NCI-H146 (cell line): ENCODE measurements at regions not wholly inside any gene's neighbourhood (a gene's known extent, or its start where the extent isn't known, plus 50 kb on each side); places are given as distances from the start of the nearest gene placed in this dataset.
A peak's percentile ranks its signal among the peaks of the same experiment; 100 is the strongest.

ENCODE experiments used
- DNase-seq: peaks from one replicate; lab custom pipeline; 2025; lab: John Stamatoyannopoulos, UW

DNA sequence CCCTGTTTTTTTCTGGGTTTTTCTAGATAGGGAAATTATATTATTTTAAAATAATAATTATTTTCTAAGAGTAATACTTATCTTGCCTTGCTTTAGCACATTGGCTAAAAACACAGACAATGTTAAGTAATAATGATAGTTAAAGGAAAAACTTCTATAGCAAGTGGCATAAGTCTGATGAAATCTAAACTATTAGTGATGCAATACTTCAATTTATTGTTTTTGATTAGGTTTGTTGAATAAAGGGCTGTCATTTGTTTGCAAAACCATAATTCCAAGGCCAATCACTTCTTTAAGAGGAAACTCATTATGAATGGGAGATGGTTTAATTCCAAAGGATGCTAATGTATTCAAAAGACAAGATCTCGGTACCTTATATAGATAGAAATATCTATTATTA is 293.8 kb upstream of the FBXL7 start:
- DNase-seq, result no peak

DNA sequence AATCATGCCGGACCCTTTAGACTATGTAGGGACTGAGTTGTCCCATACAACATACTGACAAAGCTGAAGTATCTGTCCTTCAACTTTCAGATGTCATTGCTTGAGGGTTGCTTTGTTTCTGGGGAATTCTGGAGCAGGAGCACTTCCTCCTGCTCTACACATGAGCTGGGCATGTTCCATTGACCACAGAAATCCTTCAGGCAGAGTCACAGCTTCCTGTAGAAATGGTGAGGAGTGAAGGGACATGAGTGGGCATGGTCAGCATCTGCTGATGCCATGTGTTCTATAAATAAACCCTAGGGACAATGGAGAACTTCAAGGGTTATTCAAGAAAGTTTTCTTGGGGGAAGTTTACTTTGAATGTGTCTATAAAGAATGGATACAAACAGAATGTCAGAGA is 296.6 kb upstream of the FBXL7 start:
- DNase-seq, result no peak

DNA sequence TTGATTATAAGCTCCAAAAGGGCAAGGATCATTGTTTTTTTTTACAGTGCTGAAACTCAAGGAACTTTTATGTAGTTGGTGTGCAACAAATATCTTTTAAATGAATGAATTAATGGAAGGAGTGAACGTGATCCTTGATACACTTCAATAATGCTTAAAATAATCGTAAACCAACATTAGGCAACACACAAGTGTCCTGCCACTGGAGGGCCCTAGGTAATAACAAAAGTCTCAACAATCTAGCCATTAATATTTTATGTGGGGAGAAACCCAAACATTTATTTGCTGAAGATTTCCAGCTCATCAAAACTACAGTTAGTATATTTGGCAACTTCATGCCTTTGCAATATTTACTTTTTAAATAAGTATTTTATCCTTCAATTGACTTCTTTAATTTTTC is 309.0 kb upstream of the FBXL7 start:
- DNase-seq, result no peak

DNA sequence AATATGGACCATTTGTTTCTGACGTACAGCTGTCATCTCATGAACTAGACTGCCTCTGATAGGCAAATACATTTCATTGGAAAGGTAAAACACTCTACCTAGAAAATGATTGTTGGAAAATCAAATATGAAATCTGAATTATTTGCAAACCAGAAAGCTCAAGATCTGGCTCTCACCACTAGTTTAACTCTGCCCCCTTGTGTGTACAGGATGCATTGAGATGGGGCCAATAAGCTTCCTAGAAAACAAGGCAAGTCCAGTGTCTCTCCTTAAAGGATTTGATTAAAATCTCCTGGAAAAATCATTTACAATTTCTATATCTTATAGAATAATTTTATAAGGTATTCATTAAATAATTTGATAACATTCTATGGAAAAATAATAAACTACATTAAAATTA is 311.9 kb upstream of the ANKH start:
- DNase-seq, result no peak

DNA sequence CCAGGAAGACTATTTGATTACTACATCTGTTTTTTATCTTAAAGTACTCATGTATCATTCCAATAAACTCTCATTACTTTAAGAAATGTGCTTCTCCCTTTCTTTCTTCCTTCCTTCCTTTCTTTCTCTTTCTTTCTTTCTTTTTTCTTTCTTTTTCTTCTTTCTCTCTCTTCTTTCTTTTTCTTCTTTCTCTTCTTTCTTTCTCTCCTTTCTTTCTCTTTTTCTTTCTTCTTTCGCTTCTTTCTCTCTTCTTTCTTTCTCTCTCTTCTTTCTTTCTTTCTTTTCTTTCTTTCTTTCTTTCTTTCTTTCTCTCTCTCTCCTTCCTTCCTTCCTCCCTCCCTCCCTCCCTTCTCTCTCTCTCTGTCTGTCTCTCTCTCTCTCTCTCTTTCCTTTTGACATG is 298.6 kb upstream of the ANKH start:
- DNase-seq, result no peak

DNA sequence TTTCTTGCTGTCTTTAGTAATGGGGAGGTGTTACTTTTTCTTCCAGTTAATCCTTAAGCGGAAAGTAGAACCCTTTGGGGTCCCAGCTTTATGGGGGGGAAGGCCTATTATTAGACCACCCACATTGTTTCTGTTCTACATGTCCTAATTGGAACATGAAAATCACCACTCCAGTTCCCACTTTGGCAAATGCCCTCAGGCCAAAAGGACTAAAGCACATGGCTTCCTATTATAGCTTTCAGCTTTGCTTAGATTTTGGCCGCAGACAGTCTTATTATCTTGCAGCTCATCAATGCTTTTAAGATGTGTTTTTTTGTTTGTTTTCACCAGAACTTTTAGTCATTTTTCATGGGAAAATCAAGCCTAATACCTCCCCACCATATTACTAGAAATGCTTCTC is 296.8 kb upstream of the ANKH start:
- DNase-seq, result no peak

DNA sequence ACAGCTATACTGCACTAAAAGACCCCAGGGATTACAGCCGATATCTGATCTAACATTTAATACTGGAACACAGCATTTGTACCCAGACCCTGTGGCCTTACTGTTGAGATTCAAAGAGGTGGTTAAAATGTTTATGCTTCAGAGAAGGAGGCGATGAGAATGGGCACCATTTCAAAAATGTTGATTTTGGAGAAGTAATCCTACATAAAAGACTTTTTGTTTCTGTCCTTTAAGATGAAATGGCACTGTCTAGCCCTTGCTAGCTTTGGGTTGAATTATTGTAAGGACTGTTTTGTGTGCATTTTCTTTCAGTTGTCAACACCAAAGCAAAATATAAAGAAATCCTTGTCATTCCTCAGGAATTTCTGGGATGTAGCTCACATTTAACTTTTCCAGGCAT is 288.5 kb upstream of the ANKH start:
- no peak for DNase-seq

DNA sequence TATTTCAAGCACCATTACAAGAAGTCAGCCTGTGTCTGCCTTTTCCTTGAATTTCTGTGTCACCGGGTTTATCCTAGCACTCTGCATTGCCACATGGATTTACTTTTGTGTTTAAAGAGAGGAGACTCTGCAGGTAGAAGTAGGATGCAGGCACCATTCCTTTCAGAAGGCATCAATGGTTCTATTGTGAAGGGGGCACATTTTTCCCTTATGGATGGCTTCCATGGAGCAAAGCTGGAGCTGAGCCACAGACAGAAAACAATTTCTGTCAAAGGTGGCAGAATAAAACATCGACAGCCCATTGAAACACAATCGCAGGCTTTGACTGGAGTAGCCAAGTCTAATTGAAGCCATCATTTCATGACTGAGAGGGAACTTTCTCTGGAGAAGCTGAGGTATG is 288.0 kb upstream of the ANKH start:
- DNase-seq, result no peak

DNA sequence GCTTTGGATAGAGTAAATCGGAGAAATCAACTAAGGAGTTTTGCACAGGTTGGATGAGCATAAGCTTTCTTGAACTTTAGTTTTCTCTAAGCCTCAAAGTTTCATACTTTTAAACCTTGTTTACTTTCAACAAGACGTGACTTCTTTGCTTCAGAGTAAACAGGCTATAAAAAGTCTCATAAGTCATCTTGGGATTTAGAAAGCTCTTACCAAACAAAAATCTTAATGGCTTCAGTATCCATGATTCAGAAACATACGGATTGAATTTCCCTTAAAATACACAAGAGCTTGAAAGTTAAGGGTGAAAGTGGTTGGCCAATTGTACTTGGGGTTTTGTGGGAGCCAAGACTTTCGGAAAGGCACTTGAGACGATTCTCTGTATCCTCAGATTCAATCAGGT is 270.9 kb upstream of the ANKH start:
- DNase-seq, result no peak

DNA sequence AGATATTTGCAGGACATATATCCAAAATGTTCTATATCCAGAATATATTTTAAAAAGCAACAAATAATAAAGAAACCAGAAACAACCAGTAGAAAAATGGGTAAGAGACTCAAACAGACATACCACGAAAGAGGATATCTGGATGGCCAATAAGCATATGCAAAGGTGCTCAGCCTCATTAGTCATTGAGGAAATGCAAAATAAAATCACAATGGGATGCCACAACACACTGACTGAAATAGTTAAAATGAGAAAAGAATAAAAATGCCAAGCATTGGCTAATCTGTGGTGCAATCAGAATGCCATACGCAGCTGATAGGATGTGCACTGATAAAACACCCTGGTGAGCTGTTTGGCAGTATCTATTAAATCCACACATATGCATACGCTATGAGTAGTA is 265.8 kb upstream of the ANKH start:
- no peak for DNase-seq

DNA sequence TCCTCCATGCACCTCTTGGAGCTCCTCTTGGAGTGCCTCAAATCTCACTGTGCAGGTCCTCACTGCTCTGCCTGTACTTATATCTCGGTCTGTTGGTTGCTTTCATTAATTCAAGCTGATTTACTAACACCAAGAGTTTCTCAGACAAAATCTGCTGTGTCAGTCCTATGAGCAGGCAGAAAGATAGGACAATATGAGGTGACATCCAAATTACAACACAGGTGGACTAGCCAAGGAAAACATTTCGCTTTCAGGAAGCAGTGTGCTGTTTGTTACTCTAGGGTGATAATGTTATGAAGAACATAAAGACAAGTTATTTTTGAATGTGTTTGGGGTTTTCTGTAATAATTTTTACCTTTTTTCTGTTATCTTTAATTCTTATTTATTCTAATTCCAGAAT is 264.1 kb upstream of the ANKH start:
- DNase-seq, result no peak

DNA sequence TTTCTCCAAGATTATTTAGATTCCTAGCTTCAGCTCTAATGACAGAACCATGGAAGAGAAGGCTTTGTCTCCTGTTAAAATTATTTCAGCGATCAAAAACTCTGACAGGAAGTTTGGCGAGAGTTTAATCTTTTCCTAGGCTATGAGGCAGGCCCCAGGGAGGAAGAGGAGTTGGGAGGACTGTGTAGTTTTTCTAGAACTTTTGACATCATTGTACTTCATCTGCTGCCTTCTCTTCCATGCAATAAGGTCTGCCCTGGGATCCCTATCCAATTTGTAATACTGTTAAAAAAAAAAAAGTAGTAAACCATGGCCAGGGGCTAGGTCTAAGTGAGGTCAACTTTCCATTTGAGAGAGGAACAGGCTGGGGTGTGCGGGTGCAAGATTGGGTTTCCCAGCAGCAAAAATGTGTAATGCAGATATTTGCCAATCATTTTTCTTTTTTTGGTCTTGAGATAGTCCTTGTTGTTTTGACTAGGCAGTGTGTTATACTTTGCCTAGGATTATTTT is 261.9 kb upstream of the ANKH start:
- no peak for DNase-seq

DNA sequence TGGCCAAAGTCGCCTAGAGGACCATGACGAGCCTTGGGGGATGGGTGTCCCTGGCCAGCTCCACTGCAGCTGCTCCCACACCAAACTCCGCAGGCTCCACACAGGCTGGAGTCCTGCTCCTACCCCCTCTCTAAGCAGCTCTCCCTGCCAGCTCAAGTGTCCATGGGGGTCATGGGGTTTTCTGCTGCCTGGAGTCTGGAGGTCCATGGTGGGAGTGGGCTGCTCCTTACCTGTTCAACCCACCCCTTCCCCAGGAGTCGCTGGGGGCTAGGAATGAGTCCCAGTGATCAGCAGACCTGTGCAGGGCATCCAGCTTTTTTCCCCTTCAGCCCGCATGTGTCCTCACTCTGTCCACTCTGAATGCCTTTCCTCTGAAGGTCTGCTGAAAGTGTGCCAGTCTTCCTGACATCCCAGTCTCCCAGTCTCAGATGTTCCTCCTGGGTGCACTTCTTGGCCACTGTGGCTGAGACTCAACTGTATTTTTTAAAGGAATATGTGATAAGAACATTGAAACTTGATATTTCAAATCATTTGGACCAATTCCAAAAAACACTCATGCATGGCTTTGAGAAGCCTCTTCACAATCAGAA is 261.3 kb upstream of the ANKH start:
- DNase-seq, result no peak

DNA sequence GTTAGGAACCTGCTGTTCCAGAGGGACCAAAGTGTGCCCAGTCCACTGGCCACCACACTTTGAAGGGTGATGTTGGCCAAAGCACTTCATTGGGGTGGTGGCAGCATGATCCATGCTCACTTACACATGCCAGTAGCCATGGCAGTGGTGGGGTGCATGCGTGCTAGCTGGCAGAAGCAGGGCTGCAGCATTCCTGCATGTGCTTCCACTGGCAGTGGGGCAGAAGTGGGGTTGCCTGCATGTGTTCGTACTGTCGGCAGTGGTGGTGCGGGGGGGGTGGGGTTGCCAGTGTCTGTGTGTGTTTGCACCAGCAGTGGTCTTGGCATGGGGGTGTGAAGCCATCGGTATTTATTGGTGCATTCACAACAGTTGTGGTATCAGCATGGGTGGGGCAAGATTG is 260.3 kb upstream of the ANKH start:
- DNase-seq, result no peak

DNA sequence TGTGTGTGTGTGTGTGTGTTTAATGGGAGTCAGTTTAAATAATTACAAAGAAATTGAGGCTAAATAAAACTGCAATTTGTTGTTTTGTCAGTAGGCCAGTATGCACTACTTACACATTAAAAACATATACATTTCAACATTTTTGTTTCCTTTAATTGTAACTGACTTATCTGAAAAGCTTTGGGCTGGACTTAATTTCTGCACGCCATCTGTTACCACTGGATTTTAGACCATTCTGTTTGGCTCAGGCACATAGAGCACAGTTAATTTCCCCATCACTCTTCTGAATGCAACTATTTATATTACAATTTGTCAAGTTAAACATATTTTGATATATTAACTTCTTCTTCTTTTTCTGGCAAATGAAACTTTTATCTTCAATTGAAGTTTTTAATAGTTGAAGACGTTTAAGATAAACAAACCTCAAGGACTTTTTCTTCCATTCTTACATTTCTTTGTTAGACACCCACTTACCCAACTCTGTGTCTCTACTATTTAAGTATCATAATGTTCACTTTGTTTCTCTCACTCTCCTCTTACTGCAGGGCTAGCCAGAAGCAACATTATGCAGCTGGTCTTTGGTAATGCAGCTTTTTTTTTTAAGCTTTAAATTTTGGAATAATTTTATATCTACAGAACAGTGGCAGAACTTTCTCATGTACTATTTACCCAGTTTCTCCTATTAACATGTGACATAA is 253.4 kb upstream of the ANKH start:
- no peak for DNase-seq

DNA sequence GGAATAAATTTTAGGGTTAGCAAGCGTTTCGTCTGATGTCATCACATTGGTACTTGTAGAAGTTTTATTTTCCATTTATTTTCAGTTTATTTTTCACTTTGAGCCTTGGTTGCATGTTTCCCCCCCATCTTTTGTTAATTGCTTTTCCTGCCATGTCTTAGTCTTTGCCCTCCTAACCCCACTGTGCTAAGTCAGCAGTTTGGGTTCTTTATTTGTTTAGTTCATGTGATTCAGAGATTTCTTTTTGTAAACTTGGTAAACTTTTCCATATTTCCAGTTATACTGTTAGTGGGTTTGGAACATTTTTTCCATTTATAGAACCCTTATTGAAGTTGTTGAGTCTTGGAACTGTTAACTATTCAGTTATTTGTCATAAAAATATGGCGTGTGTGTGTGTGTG is 252.9 kb upstream of the ANKH start:
- no peak for DNase-seq

DNA sequence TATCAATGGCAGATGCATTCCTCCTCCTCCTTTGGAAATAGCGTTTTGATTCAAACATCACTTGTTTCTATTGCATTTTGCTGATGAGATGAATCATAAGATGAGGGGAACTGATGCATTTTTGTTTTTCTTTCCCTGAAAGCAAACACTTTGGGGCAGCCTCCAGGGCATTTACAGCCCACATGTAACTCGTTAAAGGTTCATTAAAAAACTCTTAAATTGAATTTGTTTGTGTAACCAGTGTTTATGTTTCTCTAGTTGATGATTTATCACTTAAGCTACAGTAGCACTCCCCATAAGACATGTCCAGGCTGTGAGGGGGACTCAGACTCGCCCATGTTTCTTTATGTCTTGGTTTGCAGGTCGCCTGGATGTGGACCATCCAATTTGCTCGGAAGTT is 246.1 kb upstream of the ANKH start:
- no peak for DNase-seq

DNA sequence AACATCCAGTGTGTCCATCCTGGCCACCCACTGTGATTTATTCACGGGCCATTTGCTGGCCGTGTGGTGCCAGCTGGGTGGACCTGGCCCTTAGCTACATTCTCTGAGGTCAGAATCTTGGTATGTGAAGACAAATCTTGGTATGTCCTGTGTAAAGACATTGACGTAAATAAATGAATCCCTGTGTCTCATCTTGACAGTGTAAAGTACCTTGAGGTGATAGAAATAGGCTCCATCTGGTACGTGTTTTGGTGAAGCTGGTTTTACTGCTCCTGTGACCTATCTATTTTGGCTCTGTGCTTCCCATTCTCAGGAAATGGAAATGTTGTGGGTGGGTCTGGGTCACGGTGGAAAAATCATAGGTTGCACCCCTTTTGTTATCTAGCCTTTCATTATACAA is 245.4 kb upstream of the ANKH start:
- no peak for DNase-seq

DNA sequence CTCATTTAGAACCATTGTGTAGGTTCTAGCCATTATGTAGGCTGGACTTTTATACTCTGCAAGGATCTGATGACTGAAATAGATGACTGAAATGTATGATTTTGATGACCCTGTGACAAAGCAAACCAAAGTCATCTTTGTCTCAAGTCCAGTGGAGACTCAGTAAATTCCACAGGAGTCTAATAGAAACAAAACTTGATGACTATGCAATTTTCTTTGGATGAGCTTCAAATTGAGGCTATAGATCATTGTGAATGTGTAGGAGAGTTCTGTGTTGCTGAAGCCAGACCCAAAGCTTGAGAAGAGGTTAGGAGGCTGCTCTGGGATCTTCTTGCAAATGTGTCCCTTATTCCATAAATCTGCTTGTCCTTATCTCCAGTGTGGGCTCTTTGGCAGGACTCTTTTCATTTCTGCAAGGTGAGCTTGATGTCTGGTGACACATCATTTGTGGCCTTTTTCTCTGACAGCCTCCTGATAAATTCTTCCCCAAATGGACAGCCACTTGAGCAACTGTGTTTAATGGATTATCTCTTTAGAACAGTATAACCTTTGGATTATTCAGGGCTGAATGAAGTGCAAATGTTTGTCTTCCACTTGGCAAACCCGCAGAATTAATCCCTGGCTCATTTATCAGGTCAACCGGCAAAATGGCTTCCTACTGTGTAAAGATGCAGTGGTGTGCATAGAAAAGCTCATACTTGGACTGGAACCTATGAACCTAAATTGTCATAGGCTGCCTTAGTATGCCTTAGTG is 235.1 kb upstream of the ANKH start:
- no peak for DNase-seq

DNA sequence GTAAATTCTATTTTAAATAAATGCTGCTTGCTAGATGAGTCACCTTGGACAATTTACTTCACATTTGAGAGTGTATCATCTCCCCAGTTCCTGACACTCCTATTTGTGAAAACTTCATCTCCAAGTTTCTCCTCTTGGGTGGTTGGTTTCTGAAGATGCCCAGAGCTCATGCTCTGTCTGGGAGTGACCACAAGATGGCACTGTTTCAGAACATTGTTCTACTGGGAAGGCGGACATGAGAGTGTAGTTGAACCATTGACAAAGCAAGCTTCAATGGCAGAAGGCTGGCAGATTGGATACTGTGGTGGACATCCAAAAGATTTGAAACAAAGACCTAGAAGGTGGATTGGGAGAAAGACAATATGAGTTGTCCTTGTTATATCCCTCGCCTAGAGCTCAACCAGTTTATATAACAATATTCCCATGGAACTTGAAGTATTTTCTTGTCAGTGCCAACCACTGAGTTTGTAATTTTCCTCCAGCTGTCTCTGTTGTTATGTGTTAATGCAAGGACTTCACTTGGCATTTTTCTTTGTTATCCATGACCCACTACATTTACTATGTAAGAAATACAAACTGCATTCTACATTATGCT is 234.3 kb upstream of the ANKH start:
- peak; percentile 6 for DNase-seq

DNA sequence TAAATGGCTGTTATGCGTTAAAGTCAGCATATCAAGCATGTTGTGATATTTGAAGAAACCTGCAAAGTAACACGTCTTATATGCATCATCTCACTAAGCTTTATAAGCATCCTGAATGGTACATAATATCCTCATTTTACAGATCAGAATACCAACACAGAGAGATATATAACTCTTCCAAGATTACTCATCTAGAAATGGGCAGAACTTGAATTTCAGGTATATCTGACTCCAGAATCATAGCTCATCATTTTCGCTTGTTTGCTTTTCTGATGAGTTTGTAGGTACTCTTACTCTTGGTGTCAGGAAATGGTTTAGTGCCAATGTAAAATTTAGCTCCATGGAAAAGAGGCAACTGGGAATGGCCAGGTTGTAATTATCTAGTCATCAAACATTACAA is 232.3 kb upstream of the ANKH start:
- no peak for DNase-seq

DNA sequence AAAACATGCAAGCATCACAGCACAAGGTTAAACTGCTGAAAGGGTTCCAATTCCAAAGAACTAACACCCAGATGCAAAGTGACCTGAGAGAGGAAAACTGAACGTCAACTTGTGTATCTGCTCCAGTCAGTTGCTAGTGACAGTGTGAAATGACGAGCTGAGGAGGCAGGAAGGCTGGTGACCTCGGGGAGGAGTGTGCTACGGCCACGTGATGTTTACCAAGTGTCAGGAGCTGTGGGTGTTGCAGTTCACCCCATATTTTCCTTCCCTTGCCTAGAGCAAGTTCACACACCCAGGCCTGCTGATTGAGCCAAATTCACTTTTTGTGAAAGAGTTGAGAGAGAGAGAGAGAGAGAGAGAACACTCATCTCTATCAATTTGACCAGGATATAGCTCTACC is 231.6 kb upstream of the ANKH start:
- DNase-seq, result no peak

DNA sequence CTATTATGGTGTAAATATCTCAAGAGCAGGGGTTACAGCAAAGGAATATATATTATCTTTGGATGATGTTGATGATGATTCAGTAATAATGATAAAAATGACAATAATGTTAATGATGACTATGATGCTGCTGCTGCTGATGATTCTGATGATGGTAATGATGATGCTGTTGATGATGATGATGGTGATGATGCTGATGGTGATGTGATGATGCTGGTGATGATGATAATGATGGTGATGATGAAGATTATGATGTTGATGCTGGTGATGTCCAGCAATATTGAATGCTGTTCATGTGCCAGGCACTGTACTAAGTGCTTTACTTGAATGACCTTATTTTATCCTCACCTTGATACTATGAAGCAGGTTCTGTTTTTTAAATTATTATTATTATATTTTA is 226.0 kb upstream of the ANKH start:
- DNase-seq, result no peak
